Mesodermal cell (in vitro differentiated cells): ENCODE measurements at regions not wholly inside any gene's neighbourhood (a gene's known extent, or its start where the extent isn't known, plus 50 kb on each side); places are given as distances from the start of the nearest gene placed in this dataset.

Experiments used
- H3K27ac ChIP-seq: 2 replicates; pipeline ENCODE4 v1.7.0; 2013; ENCODE audit warnings: mild to moderate bottlenecking, low read depth, low read length, moderate library complexity; ENCODE audit not compliant: severe bottlenecking
- H3K36me3 ChIP-seq: 2 replicates; pipeline ENCODE4 v1.7.1; 2013; ENCODE audit warnings: mild to moderate bottlenecking, low read length, moderate library complexity; ENCODE audit not compliant: control insufficient read depth, insufficient read depth
- H3K4me1 ChIP-seq: one replicate; pipeline ENCODE4 v1.7.1; 2013; ENCODE audit warnings: mild to moderate bottlenecking, low read length; ENCODE audit not compliant: insufficient read depth, control insufficient read depth, poor library complexity, severe bottlenecking
- H3K4me3 ChIP-seq: 2 replicates; pipeline ENCODE4 v1.7.0; 2013; ENCODE audit warnings: low read length, control low read depth, mild to moderate bottlenecking; ENCODE audit not compliant: insufficient read depth, poor library complexity, severe bottlenecking; ENCODE audit errors: extremely low read depth
- H3K9me3 ChIP-seq: 2 replicates; pipeline ENCODE4 v1.7.1; 2013; ENCODE audit warnings: mild to moderate bottlenecking, low read length, moderate library complexity; ENCODE audit not compliant: control insufficient read depth
- WGBS, 2 experiments: methylation state at CpG; one replicate each; pipeline ENCODE4 v1.1.5; 2013; ENCODE audit warnings: missing lambda C conversion rate in 2 of 2; ENCODE audit not compliant: insufficient coverage in 2 of 2; 5-methylcytosine and 5-hydroxymethylcytosine counted together

GRCh38 chr2:2856723-2857415, 520.7 kb downstream of the EIPR1 start:
- no peak overlapping the region for H3K27ac ChIP-seq

DNA sequence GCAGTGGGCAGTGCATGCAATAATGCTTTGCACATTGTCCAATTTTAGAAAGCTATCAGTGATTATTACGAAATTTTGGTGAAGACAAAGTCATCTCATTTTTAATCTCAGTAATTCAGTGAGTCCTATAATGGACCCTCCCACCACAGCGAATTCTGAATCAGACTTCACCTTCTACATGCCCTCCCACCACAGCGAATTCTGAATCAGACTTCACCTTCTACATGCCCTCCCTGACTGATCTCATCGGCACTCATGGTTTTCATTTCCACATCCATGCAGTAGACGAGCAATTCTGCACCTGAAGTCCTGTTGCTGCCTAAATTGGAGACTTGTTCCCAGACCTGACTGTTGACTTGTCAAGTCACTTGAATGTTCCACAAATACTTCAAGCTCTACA, 522.3 kb downstream of the EIPR1 start:
- H3K4me1 ChIP-seq: no peaks in the 10 kb centered on the region
- no peak overlapping the region for H3K4me3 ChIP-seq
- WGBS, 2 experiments: 84 to 90% methylated on average over 4 to 5 of the region's 5 CpGs
- no peak overlapping the region for H3K27ac ChIP-seq
- H3K36me3 ChIP-seq: no peaks in the 10 kb centered on the region
- H3K9me3 ChIP-seq: peaks cover 3% of the 10 kb centered on the region

More at GRCh38 chr2:2856723-2857415, 520.7 kb downstream of the EIPR1 start:
- peaks cover 3% of the 10 kb centered on the region for H3K9me3 ChIP-seq
- no peaks in the 10 kb centered on the region for H3K4me1 ChIP-seq
- WGBS, 2 experiments: 74 to 100% methylated on average over 2 to 3 of the region's 3 CpGs
- H3K36me3 ChIP-seq: no peaks in the 10 kb centered on the region
- no peak overlapping the region for H3K4me3 ChIP-seq

DNA sequence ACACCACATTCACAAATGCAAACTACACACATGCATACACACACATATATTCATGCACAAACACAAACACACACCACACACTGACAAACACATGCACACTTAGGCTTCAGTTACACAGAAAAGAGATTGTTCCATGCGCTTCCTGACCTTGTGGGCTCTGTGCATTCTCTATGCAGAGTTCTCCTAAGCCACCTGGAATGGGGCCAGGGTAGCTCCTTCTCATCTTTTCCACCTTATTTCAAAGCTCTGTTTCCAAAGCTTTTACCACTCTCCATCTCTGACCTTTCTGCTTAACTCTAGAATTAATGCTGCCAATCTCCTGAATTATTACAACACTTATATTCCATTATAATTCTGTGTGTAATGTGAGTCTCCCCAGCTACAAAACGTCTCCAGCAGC, 522.3 kb upstream of the MYT1L start:
- Histone ChIP-seq H3K27ac (no peak overlapping the region), H3K4me3 (no peak overlapping the region), H3K36me3 (no peaks in the 10 kb centered on the region), H3K4me1 (no peaks in the 10 kb centered on the region), H3K9me3 (no peaks in the 10 kb centered on the region)
- 88 to 100% methylated on average over 1 of the region's 2 CpGs for WGBS, 2 experiments

GRCh38 chr2:2851806-2852777, 521.0 kb upstream of the MYT1L start:
- WGBS, 2 experiments: 80 to 87% methylated on average over 17 to 24 of the region's 24 CpGs

GRCh38 chr2:2851316-2851715, 520.2 kb upstream of the MYT1L start:
- no peak overlapping the region for H3K27ac ChIP-seq
- H3K36me3 ChIP-seq: no peaks in the 10 kb centered on the region
- no peaks in the 10 kb centered on the region for H3K4me1 ChIP-seq
- no peak overlapping the region for H3K4me3 ChIP-seq
- 85 to 86% methylated on average over 1 to 8 of the region's 9 CpGs for WGBS, 2 experiments
- no peaks in the 10 kb centered on the region for H3K9me3 ChIP-seq

More at GRCh38 chr2:2851806-2852777, 521.0 kb upstream of the MYT1L start:
- H3K27ac ChIP-seq: no peak overlapping the region
- no peak overlapping the region for H3K4me3 ChIP-seq
- no peaks in the 10 kb centered on the region for H3K4me1 ChIP-seq
- H3K36me3 ChIP-seq: no peaks in the 10 kb centered on the region
- no peaks in the 10 kb centered on the region for H3K9me3 ChIP-seq

- H3K4me3 ChIP-seq: no peak overlapping the region
- no peaks in the 10 kb centered on the region for H3K36me3 ChIP-seq
- no peak overlapping the region for H3K27ac ChIP-seq
- 67 to 75% methylated on average over 5 to 6 of the region's 7 CpGs for WGBS, 2 experiments
- H3K4me1 ChIP-seq: no peaks in the 10 kb centered on the region
- no peaks in the 10 kb centered on the region for H3K9me3 ChIP-seq
Observed at GRCh38 chr2:2850859-2851258, 519.8 kb upstream of the MYT1L start.

DNA sequence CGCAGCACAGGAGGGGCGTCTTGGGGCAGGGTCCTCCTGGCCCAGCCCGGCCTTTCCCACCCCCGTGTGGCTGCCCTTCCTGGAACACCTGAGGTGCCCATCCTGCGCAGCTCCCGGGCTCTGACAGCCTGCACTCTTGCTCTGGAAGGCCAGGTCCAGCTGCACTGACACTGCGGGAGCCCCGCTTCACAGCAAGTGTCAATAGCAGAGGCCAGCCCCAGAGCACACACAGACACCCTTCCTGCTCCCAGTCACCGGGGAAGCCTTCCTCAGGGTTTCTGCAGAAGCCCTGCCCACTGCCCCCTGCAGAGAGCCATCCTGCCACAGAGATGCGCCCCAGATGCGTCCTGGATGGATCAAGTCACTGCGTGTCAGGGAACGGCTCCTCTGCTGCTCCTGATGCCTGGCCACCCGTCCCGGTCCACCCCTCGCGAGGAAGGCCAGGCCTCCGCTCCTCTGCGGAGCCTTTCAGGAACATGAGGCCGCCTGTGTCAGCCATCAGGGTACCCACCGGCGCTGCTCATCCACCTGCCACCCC, 519.2 kb upstream of the MYT1L start:
- Histone ChIP-seq H3K36me3 (no peaks in the 10 kb centered on the region), H3K4me1 (no peaks in the 10 kb centered on the region), H3K27ac (no peak overlapping the region), H3K9me3 (no peaks in the 10 kb centered on the region), H3K4me3 (no peak overlapping the region)
- WGBS, 2 experiments: 80 to 91% methylated on average over 14 to 19 of the region's 22 CpGs

GRCh38 chr2:2849464-2850217, 518.6 kb upstream of the MYT1L start:
- Histone ChIP-seq H3K36me3 (no peaks in the 10 kb centered on the region), H3K9me3 (no peaks in the 10 kb centered on the region), H3K4me1 (no peaks in the 10 kb centered on the region), H3K4me3 (no peak overlapping the region), H3K27ac (no peak overlapping the region)
- 83 to 87% methylated on average over 10 to 14 of the region's 15 CpGs for WGBS, 2 experiments

- 38 to 60% methylated on average over 4 of the region's 6 CpGs for WGBS, 2 experiments
- Histone ChIP-seq H3K27ac (no peak overlapping the region), H3K4me3 (no peak overlapping the region), H3K4me1 (no peaks in the 10 kb centered on the region), H3K9me3 (no peaks in the 10 kb centered on the region), H3K36me3 (no peaks in the 10 kb centered on the region)
Observed at GRCh38 chr2:2848621-2849333, 517.7 kb upstream of the MYT1L start.

DNA sequence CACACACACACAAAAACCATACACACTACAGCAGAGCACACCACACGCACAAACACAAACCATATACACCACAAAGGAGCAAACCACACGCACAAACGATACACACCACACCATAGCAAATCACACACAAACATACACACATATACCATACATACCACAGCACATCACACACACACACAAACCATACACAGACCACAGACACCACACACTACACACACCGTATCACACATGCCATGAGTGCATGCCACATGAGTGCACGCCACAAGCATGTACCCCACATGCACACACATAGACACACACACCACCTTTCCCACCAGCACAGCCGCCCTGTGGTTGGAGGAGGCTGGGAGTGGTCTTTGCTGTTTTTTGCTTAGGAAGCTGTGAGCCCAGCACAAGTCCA, 517.1 kb upstream of the MYT1L start:
- Histone ChIP-seq H3K36me3 (no peaks in the 10 kb centered on the region), H3K27ac (no peak overlapping the region), H3K4me3 (no peak overlapping the region), H3K4me1 (no peaks in the 10 kb centered on the region), H3K9me3 (no peaks in the 10 kb centered on the region)
- WGBS, 2 experiments: 94 to 97% methylated on average over 3 to 5 of the region's 6 CpGs
